IMR-90 (cell line): ENCODE measurements at regions not wholly inside any gene's neighbourhood (a gene's known extent, or its start where the extent isn't known, plus 50 kb on each side); places are given as distances from the start of the nearest gene placed in this dataset.

Experiments used
- ATAC-seq: fragments of 200-7000 bp; cut with Tn5 transposase; 2 replicates; pipeline ENCODE4 v1.9.1; 2020; ENCODE audit warnings: low read depth, mild to moderate bottlenecking, moderate library complexity
- BruUV-seq: library from RNA; stranded (reverse); fragments of 400-500 nt; replicated peaks from 2 replicates; lab custom pipeline; 2021; lab: Mats Ljungman, UMichigan
- CTCF ChIA-PET: fragments of 300-600 bp; formaldehyde crosslinking; extraction: SDS; loops from one replicate; lab custom pipeline; 2021; ENCODE audit warnings: antibody characterized with exemption; lab: Yijun Ruan, JAX
- POLR2A ChIA-PET: fragments of 300-600 bp; sonication (Branson Sonifier 250); formaldehyde crosslinking; loops from one replicate; lab custom pipeline; 2022; ENCODE audit warnings: antibody characterized with exemption; ENCODE audit not compliant: unreplicated experiment; lab: Charles Lee
- DNase-seq: peaks from one replicate; pipeline ENCODE4 v3.0.0; 2013
- H2AFZ ChIP-seq: replicated peaks from 2 replicates; pipeline ENCODE3; 2013; ENCODE audit warnings: low read length, mild to moderate bottlenecking; ENCODE audit not compliant: poor library complexity
- H2AK5ac ChIP-seq: 2 replicates; pipeline ENCODE4 v1.6.1; 2013; ENCODE audit warnings: low read depth, low read length, inconsistent platforms
- H2AK9ac ChIP-seq: replicated peaks from 2 replicates; pipeline ENCODE3; 2013; ENCODE audit warnings: mild to moderate bottlenecking, low read depth, low read length, moderate library complexity; ENCODE audit not compliant: poor library complexity
- H2BK120ac ChIP-seq: 2 replicates; pipeline ENCODE4 v1.6.1; 2013; ENCODE audit warnings: low read depth, low read length, inconsistent platforms
- H2BK15ac ChIP-seq: 3 replicates; pipeline ENCODE4 v1.6.1; 2013; ENCODE audit warnings: low read depth, low read length, inconsistent platforms
- H2BK20ac ChIP-seq: 2 replicates; pipeline ENCODE4 v1.6.1; 2013; ENCODE audit warnings: low read depth, mild to moderate bottlenecking, inconsistent platforms, low read length, moderate library complexity
- H2BK5ac ChIP-seq: 2 replicates; pipeline ENCODE4 v1.6.1; 2013; ENCODE audit warnings: mild to moderate bottlenecking, low read depth, low read length, inconsistent platforms; ENCODE audit not compliant: poor library complexity, severe bottlenecking
- H3K14ac ChIP-seq: replicated peaks from 2 replicates; pipeline ENCODE4 v1.6.1; 2013; ENCODE audit warnings: low read depth, low read length, inconsistent platforms
- H3K18ac ChIP-seq: 2 replicates; pipeline ENCODE4 v1.6.1; 2013; ENCODE audit warnings: low read depth, low read length, control low read depth
- H3K23ac ChIP-seq: 2 replicates; pipeline ENCODE4 v1.6.1; 2013; ENCODE audit warnings: low read depth, low read length, inconsistent platforms
- H3K27ac ChIP-seq: 2 replicates; pipeline ENCODE4 v1.5.1; 2013; ENCODE audit warnings: mild to moderate bottlenecking, control low read depth, low read length; ENCODE audit not compliant: insufficient read depth
- H3K27me3 ChIP-seq: 2 replicates; pipeline ENCODE4 v1.6.1; 2013; ENCODE audit warnings: low read length; ENCODE audit not compliant: control insufficient read depth, insufficient read depth
- H3K36me3 ChIP-seq: 2 replicates; pipeline ENCODE4 v1.6.1; 2013; ENCODE audit warnings: low read length, mixed read lengths; ENCODE audit not compliant: control insufficient read depth, insufficient read depth
- H3K4ac ChIP-seq: 2 replicates; pipeline ENCODE4 v1.6.1; 2013; ENCODE audit warnings: low read depth, low read length, inconsistent platforms
- H3K4me1 ChIP-seq: 2 replicates; pipeline ENCODE4 v1.6.1; 2013; ENCODE audit warnings: low read length, mixed read lengths; ENCODE audit not compliant: control insufficient read depth, insufficient read depth
- H3K4me2 ChIP-seq: 2 replicates; pipeline ENCODE4 v1.6.1; 2013; ENCODE audit warnings: low read depth, mild to moderate bottlenecking, control low read depth, low read length, moderate library complexity
- H3K4me3 ChIP-seq: 2 replicates; pipeline ENCODE4 v1.5.1; 2013; ENCODE audit warnings: low read depth, mild to moderate bottlenecking, control low read depth, low read length, moderate library complexity; ENCODE audit not compliant: insufficient read depth
- H3K56ac ChIP-seq: 2 replicates; pipeline ENCODE4 v1.6.1; 2013; ENCODE audit warnings: low read length, inconsistent platforms; ENCODE audit not compliant: insufficient read depth; ENCODE audit errors: extremely low read depth
- H3K79me1 ChIP-seq, 2 experiments: 2 replicates each; pipeline ENCODE4 v1.6.1; 2013; ENCODE audit warnings: low read length in 2 of 2, inconsistent platforms in 1 of 2, low read depth in 1 of 2
- H3K9ac ChIP-seq: 2 replicates; pipeline ENCODE4 v1.6.1; 2013; ENCODE audit warnings: low read depth, low read length, control low read depth
- H3K9me1 ChIP-seq: 2 replicates; pipeline ENCODE4 v1.6.1; 2013; ENCODE audit warnings: low read length, inconsistent platforms; ENCODE audit not compliant: insufficient read depth
- H3K9me3 ChIP-seq: 2 replicates; pipeline ENCODE4 v1.6.1; 2013; ENCODE audit warnings: low read length; ENCODE audit not compliant: control insufficient read depth, insufficient read depth
- H4K20me1 ChIP-seq: 2 replicates; pipeline ENCODE4 v1.6.1; 2013; ENCODE audit warnings: low read length, inconsistent platforms; ENCODE audit not compliant: insufficient read depth
- H4K5ac ChIP-seq: 2 replicates; pipeline ENCODE4 v1.6.1; 2013; ENCODE audit warnings: mild to moderate bottlenecking, low read depth, low read length, control low read depth
- H4K8ac ChIP-seq, 2 experiments: 2 replicates each; pipeline ENCODE4 v1.6.1; 2013; ENCODE audit warnings: low read depth in 2 of 2, low read length in 2 of 2, control low read depth in 1 of 2, inconsistent platforms in 1 of 2
- H4K91ac ChIP-seq: 2 replicates; pipeline ENCODE4 v1.6.1; 2013; ENCODE audit warnings: low read depth, low read length, inconsistent platforms; ENCODE audit not compliant: insufficient read depth
- BHLHE40 ChIP-seq: fragments of 150-350 bp; IDR thresholded peaks from 2 replicates; pipeline ENCODE4 v1.6.1; 2016; ENCODE audit warnings: mild to moderate bottlenecking, low read depth, low read length
- CEBPB ChIP-seq: IDR thresholded peaks from 2 replicates; pipeline ENCODE4 v1.6.1; 2012; ENCODE audit warnings: low read depth, low read length, improper control_type of control experiment
- CHD1 ChIP-seq: IDR thresholded peaks from 2 replicates; pipeline ENCODE4 v1.6.1; 2012; ENCODE audit warnings: low read depth, low read length, improper control_type of control experiment
- ELK1 ChIP-seq: fragments of 150-350 bp; IDR thresholded peaks from 2 replicates; pipeline ENCODE4 v1.6.1; 2016; ENCODE audit warnings: low read depth, mild to moderate bottlenecking, low read length, moderate library complexity, borderline replicate concordance
- FOS ChIP-seq: fragments of 150-350 bp; IDR thresholded peaks from 2 replicates; pipeline ENCODE4 v1.6.1; 2016; ENCODE audit warnings: low read depth, low read length
- MAFK ChIP-seq: IDR thresholded peaks from 2 replicates; pipeline ENCODE4 v1.6.1; 2012; ENCODE audit warnings: low read depth, low read length, improper control_type of control experiment
- MAZ ChIP-seq: IDR thresholded peaks from 2 replicates; pipeline ENCODE4 v1.6.1; 2012; ENCODE audit warnings: low read depth, mild to moderate bottlenecking, low read length, improper control_type of control experiment, moderate library complexity, borderline replicate concordance
- MXI1 ChIP-seq: IDR thresholded peaks from 2 replicates; pipeline ENCODE4 v1.6.1; 2012; ENCODE audit warnings: low read depth, mild to moderate bottlenecking, low read length, moderate library complexity, borderline replicate concordance
- NFE2L2 ChIP-seq: fragments of 150-350 bp; IDR thresholded peaks from 2 replicates; pipeline ENCODE4 v1.6.1; 2016; ENCODE audit warnings: low read depth, mild to moderate bottlenecking, low read length
- RAD21 ChIP-seq: IDR thresholded peaks from 2 replicates; pipeline ENCODE4 v1.6.1; 2012; ENCODE audit warnings: low read length, improper control_type of control experiment
- RCOR1 ChIP-seq: IDR thresholded peaks from 2 replicates; pipeline ENCODE4 v1.6.1; 2012; ENCODE audit warnings: mild to moderate bottlenecking, low read length, improper control_type of control experiment; ENCODE audit not compliant: insufficient replicate concordance
- RFX5 ChIP-seq: IDR thresholded peaks from 2 replicates; pipeline ENCODE4 v1.8.0; 2012; ENCODE audit warnings: low read depth, mild to moderate bottlenecking, low read length, moderate library complexity
- SMC3 ChIP-seq: fragments of 150-350 bp; IDR thresholded peaks from 2 replicates; pipeline ENCODE4 v1.6.1; 2016; ENCODE audit warnings: low read depth, mild to moderate bottlenecking, antibody characterized with exemption, low read length, moderate library complexity
- USF2 ChIP-seq: fragments of 150-350 bp; IDR thresholded peaks from 2 replicates; pipeline ENCODE4 v1.6.1; 2017; ENCODE audit warnings: mild to moderate bottlenecking, antibody characterized with exemption, low read length, low read depth
- WGBS, 2 experiments: methylation state at CpG; one replicate each; pipeline versions ENCODE4 v1.1.5 to v1.1.7; 2013; ENCODE audit warnings: missing lambda C conversion rate in 2 of 2; ENCODE audit not compliant: insufficient read length in 1 of 2; ENCODE audit errors: extremely low coverage in 2 of 2; 5-methylcytosine and 5-hydroxymethylcytosine counted together
- dilution Hi-C: fragments of 300-500 bp; cut with HindIII; formaldehyde crosslinking; loops from one replicate; pipeline ENCODE4 v1.14.3; 2018; ENCODE audit warnings: low sequenced_read_pairs; ENCODE audit not compliant: unreplicated experiment
- in situ Hi-C: fragments of 300-500 bp; cut with MboI; formaldehyde crosslinking; loops from 3 replicates; pipeline ENCODE4 v1.14.3; 2019; ENCODE audit warnings: low sequenced_read_pairs, inconsistent platforms, mixed read lengths
- intact Hi-C: fragments of 100-400 bp; cut with micrococcal nuclease; formaldehyde crosslinking; loops from 2 replicates; pipeline ENCODE4 v1.10.0; 2022

- Histone ChIP-seq H3K9me1 (0 out of 2 replicates have a peak, but pooled peaks cover 5% of the 10 kb centered on the region), H3K4me1 (peaks cover 11% of the 10 kb centered on the region), H3K36me3 (no peaks in the 10 kb centered on the region), H3K14ac (no peak overlapping the region; the same call in 1 of the 2 replicates), H3K27ac (no peak overlapping the region), H2AK9ac (peak overlapping the region; percentile 42), H4K8ac (peak overlapping the region in 1 of 2 experiments; percentile 51; a peak in 2 of 4 replicates), H3K4me3 (no peak overlapping the region), H3K79me1 (no peaks in the 10 kb centered on the region), H3K9me3 (peaks cover 6% of the 10 kb centered on the region; the same call in 1 of the 2 replicates), H2BK5ac (no peak overlapping the region), H3K27me3 (no peaks in the 10 kb centered on the region), H2AFZ (peak overlapping the region; percentile 36), H4K5ac (peak overlapping the region; percentile 75; the same call in 1 of the 2 replicates), H4K91ac (0 out of 2 replicates have a peak overlapping the region, but pooled peaks have one; percentile 28), H2BK120ac (peak overlapping the region; percentile 29), H4K20me1 (no peaks in the 10 kb centered on the region), H2BK15ac (peak overlapping the region; percentile 47; the same call in 2 of the 3 replicates), H2AK5ac (peak overlapping the region; percentile 28; the same call in 1 of the 2 replicates), H3K23ac (peak overlapping the region; percentile 28; the same call in 1 of the 2 replicates), H3K56ac (no peak overlapping the region), H2BK20ac (peak overlapping the region; percentile 66; the same call in 1 of the 2 replicates), H3K4me2 (peak overlapping the region; percentile 75), H3K18ac (peak overlapping the region; percentile 24; the same call in 1 of the 2 replicates), H3K9ac (no peak overlapping the region), H3K4ac (peak overlapping the region; percentile 12; the same call in 1 of the 2 replicates)
- POLR2A ChIA-PET, result no interaction called here
- BruUV-seq, result no TSS peak
- WGBS, 2 experiments, result 27% methylated on average over 6 of the region's 8 CpGs; no CpG with 5 or more reads in 1 of the 2 experiments
- intact Hi-C loops (no loop called here), dilution Hi-C loops (no loop called here), in situ Hi-C loops (no loop called here)
- DNase-seq (peak; percentile 43), ATAC-seq (no peak)
- no peak for TF ChIP-seq RAD21
- no peak for TF ChIP-seq BHLHE40
- TF ChIP-seq USF2, result no peak
- TF ChIP-seq MAFK, result no peak
- no peak for TF ChIP-seq FOS
- TF ChIP-seq NFE2L2, result no peak
- TF ChIP-seq MXI1, result no peak
- TF ChIP-seq MAZ, result no peak
- no peak for TF ChIP-seq RFX5
- TF ChIP-seq ELK1, result no peak
- TF ChIP-seq RCOR1, result no peak
- TF ChIP-seq SMC3, result no peak
- no peak for TF ChIP-seq CEBPB
- TF ChIP-seq CHD1, result no peak
- CTCF ChIA-PET, result no interaction called here
Measured at GRCh38 chr13:74246487-74246886, 112.3 kb upstream of the KLF12 start.
